H9 (cell line): ENCODE measurements at regions not wholly inside any gene's neighbourhood (a gene's known extent, or its start where the extent isn't known, plus 50 kb on each side); places are given as distances from the start of the nearest gene placed in this dataset.

Source experiments
- DNase-seq: peaks from one replicate; pipeline ENCODE4 v3.0.0-alpha.2; 2017
- H2AFZ ChIP-seq: one replicate; pipeline ENCODE4 v1.6.1; 2013; ENCODE audit warnings: mild to moderate bottlenecking, low read length, control low read depth, moderate library complexity
- H2AK5ac ChIP-seq: 2 replicates; pipeline ENCODE4 v1.6.1; 2013; ENCODE audit warnings: low read length, control low read depth, mixed read lengths; ENCODE audit not compliant: insufficient read length
- H2BK120ac ChIP-seq: one replicate; pipeline ENCODE4 v1.6.1; 2013; ENCODE audit warnings: low read depth, mild to moderate bottlenecking, low read length, control low read depth, inconsistent platforms; ENCODE audit not compliant: poor library complexity, severe bottlenecking
- H2BK12ac ChIP-seq: 2 replicates; pipeline ENCODE4 v1.6.1; 2013; ENCODE audit warnings: low read length, control low read depth, mixed read lengths, low read depth; ENCODE audit not compliant: insufficient read length
- H2BK15ac ChIP-seq: 2 replicates; pipeline ENCODE4 v1.6.1; 2013; ENCODE audit warnings: low read depth, low read length, control low read depth
- H2BK20ac ChIP-seq: one replicate; pipeline ENCODE4 v1.6.1; 2013; ENCODE audit warnings: low read depth, mild to moderate bottlenecking, low read length, control low read depth, inconsistent platforms; ENCODE audit not compliant: poor library complexity, severe bottlenecking
- H2BK5ac ChIP-seq: 2 replicates; pipeline ENCODE4 v1.6.1; 2013; ENCODE audit warnings: low read length, control low read depth, mixed read lengths; ENCODE audit not compliant: insufficient read length
- H3K14ac ChIP-seq: 2 replicates; pipeline ENCODE4 v1.6.1; 2013; ENCODE audit warnings: low read length, control low read depth; ENCODE audit not compliant: insufficient read depth
- H3K18ac ChIP-seq: 2 replicates; pipeline ENCODE4 v1.6.1; 2013; ENCODE audit warnings: low read depth, mild to moderate bottlenecking, mixed read lengths, low read length, control low read depth; ENCODE audit not compliant: insufficient read length
- H3K23ac ChIP-seq: 2 replicates; pipeline ENCODE4 v1.6.1; 2013; ENCODE audit warnings: low read length, control low read depth, mixed read lengths, low read depth; ENCODE audit not compliant: insufficient read length
- H3K23me2 ChIP-seq: 2 replicates; pipeline ENCODE4 v1.6.1; 2013; ENCODE audit warnings: low read depth, mild to moderate bottlenecking, mixed read lengths, low read length, control low read depth; ENCODE audit not compliant: insufficient read length, poor library complexity, severe bottlenecking
- H3K27ac ChIP-seq: 2 replicates; pipeline ENCODE4 v1.5.1; 2013; ENCODE audit warnings: low read length, control low read depth, mixed read lengths, low read depth; ENCODE audit not compliant: insufficient read length
- H3K27me3 ChIP-seq: 2 replicates; pipeline ENCODE4 v1.6.1; 2013; ENCODE audit warnings: low read length, control low read depth, inconsistent platforms; ENCODE audit not compliant: insufficient read depth
- H3K4ac ChIP-seq: 2 replicates; pipeline ENCODE4 v1.6.1; 2013; ENCODE audit warnings: low read depth, mild to moderate bottlenecking, control low read depth, inconsistent platforms, low read length, moderate library complexity
- H3K4me1 ChIP-seq: 2 replicates; pipeline ENCODE4 v1.6.1; 2013; ENCODE audit warnings: low read length, control low read depth, inconsistent platforms; ENCODE audit not compliant: insufficient read depth
- H3K4me2 ChIP-seq: 2 replicates; pipeline ENCODE4 v1.6.1; 2013; ENCODE audit warnings: low read length, control low read depth, mixed read lengths; ENCODE audit not compliant: insufficient read length, insufficient read depth
- H3K56ac ChIP-seq: 2 replicates; pipeline ENCODE4 v1.6.1; 2013; ENCODE audit warnings: low read depth, mild to moderate bottlenecking, mixed read lengths, low read length, control low read depth; ENCODE audit not compliant: insufficient read length
- H3K79me1 ChIP-seq: 2 replicates; pipeline ENCODE4 v1.6.1; 2013; ENCODE audit warnings: low read depth, mild to moderate bottlenecking, moderate library complexity, low read length, control low read depth, inconsistent platforms; ENCODE audit not compliant: insufficient read depth, poor library complexity, severe bottlenecking
- H3K79me2 ChIP-seq: 2 replicates; pipeline ENCODE4 v1.6.1; 2013; ENCODE audit warnings: low read length, control low read depth, inconsistent platforms; ENCODE audit not compliant: insufficient read depth
- H3K9ac ChIP-seq: 2 replicates; pipeline ENCODE4 v1.6.1; 2013; ENCODE audit warnings: low read length, control low read depth, mixed read lengths; ENCODE audit not compliant: insufficient read length; ENCODE audit errors: extremely low read depth
- H3K9me3 ChIP-seq: one replicate; pipeline ENCODE4 v1.6.1; 2013; ENCODE audit warnings: low read depth, low read length, inconsistent platforms; ENCODE audit not compliant: control insufficient read depth
- H3T11ph ChIP-seq: one replicate; pipeline ENCODE4 v1.6.1; 2013; ENCODE audit warnings: mild to moderate bottlenecking, low read length, control low read depth, inconsistent platforms
- H4K20me1 ChIP-seq: one replicate; pipeline ENCODE4 v1.6.1; 2013; ENCODE audit not compliant: control insufficient read depth, insufficient read length, insufficient read depth
- H4K5ac ChIP-seq: 2 replicates; pipeline ENCODE4 v1.6.1; 2013; ENCODE audit warnings: low read depth, mild to moderate bottlenecking, mixed read lengths, low read length, control low read depth; ENCODE audit not compliant: insufficient read length
- H4K8ac ChIP-seq: replicated peaks from 2 replicates; pipeline ENCODE4 v1.6.1; 2013; ENCODE audit warnings: low read length, control low read depth, mixed read lengths, low read depth; ENCODE audit not compliant: insufficient read length
- H4K91ac ChIP-seq: 2 replicates; pipeline ENCODE4 v1.6.1; 2013; ENCODE audit warnings: low read depth, mild to moderate bottlenecking, moderate library complexity, mixed read lengths, low read length, control low read depth; ENCODE audit not compliant: insufficient read length
- H3K27ac Mint-ChIP-seq, 3 experiments: 2 replicates in 2 of 3; 3 replicates in 1 of 3; pipeline ENCODE4 v1.8.0; 2020 to 2021; ENCODE audit warnings: mixed read lengths in 3 of 3, mild to moderate bottlenecking in 1 of 3, moderate library complexity in 1 of 3
- H3K27me3 Mint-ChIP-seq: 2 replicates; pipeline ENCODE4 v1.8.0; 2021; ENCODE audit warnings: low read depth, mild to moderate bottlenecking, moderate library complexity, mixed read lengths
- H3K36me3 Mint-ChIP-seq, 3 experiments: 2 replicates in 2 of 3; 3 replicates in 1 of 3; pipeline ENCODE4 v1.8.0; 2020 to 2021; ENCODE audit warnings: low read depth in 3 of 3, mixed read lengths in 3 of 3; ENCODE audit not compliant: insufficient read depth in 1 of 3
- H3K4me1 Mint-ChIP-seq, 2 experiments: 2 replicates each; pipeline ENCODE4 v1.8.0; 2020; ENCODE audit warnings: mixed read lengths in 2 of 2
- H3K4me3 Mint-ChIP-seq, 2 experiments: 2 replicates in 1 of 2; 3 replicates in 1 of 2; pipeline ENCODE4 v1.8.0; 2020 to 2021; ENCODE audit warnings: mild to moderate bottlenecking in 2 of 2, mixed read lengths in 2 of 2, moderate library complexity in 1 of 2
- H3K9me3 Mint-ChIP-seq, 2 experiments: 2 replicates in 1 of 2; 3 replicates in 1 of 2; pipeline ENCODE4 v1.8.0; 2020; ENCODE audit warnings: mild to moderate bottlenecking in 2 of 2, mixed read lengths in 2 of 2, moderate library complexity in 1 of 2
- CTCF ChIP-seq: fragments of 200-600 bp; sonication (generic); conservative IDR thresholded peaks from 3 replicates; pipeline ENCODE4 v1.8.0; 2021; ENCODE audit warnings: antibody characterized with exemption, mild to moderate bottlenecking
- WGBS: extraction: QIAGEN DNeasy Blood & Tissue Kit; methylation state at CpG from one replicate; pipeline ENCODE4 v1.1.7; 2013; ENCODE audit warnings: missing lambda C conversion rate, low lambda C conversion rate, mixed read lengths; ENCODE audit not compliant: insufficient read length; ENCODE audit errors: extremely low coverage; 5-methylcytosine and 5-hydroxymethylcytosine counted together

- peaks cover 0 to 4% of the 10 kb centered on the region in 2 experiments; a peak in 3 of 5 replicates for H3K9me3 Mint-ChIP-seq
- Histone ChIP-seq H2BK12ac (no peak overlapping the region), H2BK20ac (no peak overlapping the region), H3K9ac (no peak overlapping the region), H2BK15ac (no peak overlapping the region), H3K4me1 (0 out of 2 replicates have a peak, but pooled peaks cover 1% of the 10 kb centered on the region), H4K91ac (no peak overlapping the region), H3K18ac (no peak overlapping the region), H3K27ac (no peak overlapping the region), H3K79me2 (no peaks in the 10 kb centered on the region), H3K27me3 (no peaks in the 10 kb centered on the region), H2AK5ac (no peak overlapping the region), H2AFZ (no peak overlapping the region), H4K20me1 (no peaks in the 10 kb centered on the region), H2BK120ac (no peak overlapping the region), H3K56ac (no peak overlapping the region), H4K5ac (no peak overlapping the region), H3T11ph (no peak overlapping the region), H3K4ac (no peak overlapping the region), H3K4me2 (no peak overlapping the region), H3K14ac (no peak overlapping the region), H4K8ac (no peak overlapping the region), H3K79me1 (no peaks in the 10 kb centered on the region), H2BK5ac (no peak overlapping the region), H3K23me2 (no peaks in the 10 kb centered on the region), H3K23ac (no peak overlapping the region), H3K9me3 (no peaks in the 10 kb centered on the region)
- no peak overlapping the region for H3K4me3 Mint-ChIP-seq
- H3K36me3 Mint-ChIP-seq: no peaks in the 10 kb centered on the region; a peak in 2 of 7 replicates
- no peak for DNase-seq
- H3K4me1 Mint-ChIP-seq: peaks cover 3% of the 10 kb centered on the region in 2 experiments; a peak in 2 of 4 replicates
- no CpG with 5 or more reads among the region's 6 CpGs for WGBS
- H3K27ac Mint-ChIP-seq: no peak overlapping the region
- no peaks in the 10 kb centered on the region; the same call in 1 of the 2 replicates for H3K27me3 Mint-ChIP-seq
- no peak for TF ChIP-seq CTCF
Observed at GRCh38 chr4:181739031-181739430, 504.2 kb upstream of the TENM3 start.
